ENCODE measurements at regions not wholly inside any gene's neighbourhood (a gene's known extent, or its start where the extent isn't known, plus 50 kb on each side); places are given as distances from the start of the nearest gene placed in this dataset.
"Not testable (repeated sequence)": the region's sequence is repeated elsewhere in the genome, so short reads cannot be mapped to it uniquely, and the experiment has no call there.

GRCh38 chr9:30775236-30775635, 1609.2 kb upstream of the ACO1 start:
- no peak for DNase-seq (ENCODE audit: low read depth in 3 of 3)

- DNase-seq (ENCODE audit: low read depth in 3 of 3): no peak
These were observed 1587.7 kb upstream of the ACO1 start for GRCh38 chr9:30796764-30797163.

- DNase-seq (ENCODE audit: low read depth in 3 of 3): no peak
These were observed 1584.8 kb upstream of the ACO1 start for GRCh38 chr9:30799527-30800101.

- no peak for DNase-seq (ENCODE audit: low read depth in 3 of 3)
These were observed 1584.0 kb upstream of the ACO1 start for GRCh38 chr9:30800421-30800820.

- DNase-seq (ENCODE audit: low read depth in 3 of 3): no peak
These were observed 1571.6 kb upstream of the ACO1 start for GRCh38 chr9:30812821-30813220.

GRCh38 chr9:30815585-30815984, 1568.9 kb upstream of the ACO1 start:
- no peak for DNase-seq (ENCODE audit: low read depth in 3 of 3)

GRCh38 chr9:30845136-30845535, 1539.3 kb upstream of the ACO1 start:
- DNase-seq (ENCODE audit: low read depth in 3 of 3): no peak

- DNase-seq (ENCODE audit: low read depth in 3 of 3): no peak
These were observed 1537.8 kb upstream of the ACO1 start for GRCh38 chr9:30846651-30847050.

- DNase-seq (ENCODE audit: low read depth in 3 of 3): no peak
These were observed 1532.8 kb upstream of the ACO1 start for GRCh38 chr9:30851600-30851999.

- DNase-seq (ENCODE audit: low read depth in 3 of 3): no peak
These were observed 1483.7 kb upstream of the ACO1 start for GRCh38 chr9:30900706-30901105.

- DNase-seq (ENCODE audit: low read depth in 3 of 3): no peak
These were observed 1471.1 kb upstream of the ACO1 start for GRCh38 chr9:30913331-30913730.

- DNase-seq (ENCODE audit: low read depth in 3 of 3): no peak
These were observed 1469.0 kb upstream of the ACO1 start for GRCh38 chr9:30915451-30915850.

GRCh38 chr9:30925126-30925525, 1459.3 kb upstream of the ACO1 start:
- no peak for DNase-seq (ENCODE audit: low read depth in 3 of 3)

- DNase-seq (ENCODE audit: low read depth in 3 of 3): no peak
These were observed 1458.8 kb upstream of the ACO1 start for GRCh38 chr9:30925635-30926034.

- DNase-seq (ENCODE audit: low read depth in 3 of 3): no peak
These were observed 1456.4 kb upstream of the ACO1 start for GRCh38 chr9:30928045-30928444.

GRCh38 chr9:30932226-30932625, 1452.2 kb upstream of the ACO1 start:
- DNase-seq (ENCODE audit: low read depth in 3 of 3): no peak

GRCh38 chr9:30935730-30936129, 1448.7 kb upstream of the ACO1 start:
- DNase-seq (ENCODE audit: low read depth in 3 of 3): no peak

GRCh38 chr9:30937106-30937505, 1447.3 kb upstream of the ACO1 start:
- no peak for DNase-seq (ENCODE audit: low read depth in 3 of 3)

GRCh38 chr9:30942852-30943251, 1441.6 kb upstream of the ACO1 start:
- DNase-seq (ENCODE audit: low read depth in 3 of 3): not testable (repeated sequence)

- DNase-seq (ENCODE audit: low read depth in 3 of 3): no peak
These were observed 1440.8 kb upstream of the ACO1 start for GRCh38 chr9:30943446-30944224.

GRCh38 chr9:30944225-30944569, 1440.2 kb upstream of the ACO1 start:
- no peak for DNase-seq (ENCODE audit: low read depth in 3 of 3)

GRCh38 chr9:30944741-30945280, 1439.6 kb upstream of the ACO1 start:
- DNase-seq (ENCODE audit: low read depth in 3 of 3): no peak

- DNase-seq (ENCODE audit: low read depth in 3 of 3): no peak
These were observed 1420.1 kb upstream of the ACO1 start for GRCh38 chr9:30964332-30964731.

All from stimulated activated CD4-positive, alpha-beta T cell treated with anti-CD3 and anti-CD28 coated beads, TNF-alpha, amount 100 ng/mL, for 24 hours (primary cell).